Subcutaneous abdominal adipose tissue (tissue), 5 donors: ENCODE measurements at regions not wholly inside any gene's neighbourhood (a gene's known extent, or its start where the extent isn't known, plus 50 kb on each side); places are given as distances from the start of the nearest gene placed in this dataset.

ENCODE experiments used
- H3K27ac ChIP-seq: one replicate; pipeline ENCODE4 v1.7.0; 2013; ENCODE audit warnings: low read depth, mild to moderate bottlenecking, inconsistent platforms, low read length, moderate library complexity
- H3K27me3 ChIP-seq, 5 donors: one replicate each; pipeline ENCODE4 v1.7.0; 2013; ENCODE audit warnings: low read length in 5 of 5, inconsistent platforms in 1 of 5; ENCODE audit not compliant: control insufficient read depth in 5 of 5, insufficient read depth in 4 of 5
- H3K36me3 ChIP-seq, 5 donors: one replicate each; pipeline ENCODE4 v1.7.0; 2013; ENCODE audit warnings: low read length in 5 of 5; ENCODE audit not compliant: control insufficient read depth in 5 of 5, insufficient read depth in 5 of 5
- H3K4me1 ChIP-seq, 5 donors: one replicate each; pipeline ENCODE4 v1.7.0; 2013; ENCODE audit warnings: low read length in 5 of 5, mild to moderate bottlenecking in 3 of 5, moderate library complexity in 1 of 5; ENCODE audit not compliant: control insufficient read depth in 5 of 5, insufficient read depth in 5 of 5
- H3K4me3 ChIP-seq, 5 donors: one replicate each; pipeline ENCODE4 v1.7.0; 2013; ENCODE audit warnings: low read length in 5 of 5, low read depth in 1 of 5
- H3K9ac ChIP-seq, 5 donors: one replicate each; pipeline ENCODE4 v1.7.0; 2013; ENCODE audit warnings: low read length in 5 of 5, mild to moderate bottlenecking in 4 of 5, moderate library complexity in 3 of 5
- H3K9me3 ChIP-seq, 5 donors: one replicate each; pipeline ENCODE4 v1.7.0; 2013; ENCODE audit warnings: low read length in 5 of 5; ENCODE audit not compliant: control insufficient read depth in 5 of 5
- donor health status: healthy.
- donor health status: healthy.
- donor health status: healthy.
- donor health status: healthy.
- donor health status: healthy.

GRCh38 chr5:66425842-66426241 lies 170.4 kb upstream of the MAST4 start:
- no peaks in the 10 kb centered on the region for H3K4me1 ChIP-seq
- H3K9ac ChIP-seq = no peak overlapping the region
- no peaks in the 10 kb centered on the region for H3K36me3 ChIP-seq
- peaks cover 0 to 7% (median 4%) of the 10 kb centered on the region in 5 donors for H3K9me3 ChIP-seq
- no peak overlapping the region for H3K4me3 ChIP-seq
- no peaks in the 10 kb centered on the region for H3K27me3 ChIP-seq
- no peak overlapping the region for H3K27ac ChIP-seq

- no peaks in the 10 kb centered on the region for H3K36me3 ChIP-seq
- no peak overlapping the region for H3K4me3 ChIP-seq
- H3K9ac ChIP-seq = no peak overlapping the region
- peaks cover 0 to 7% (median 4%) of the 10 kb centered on the region in 5 donors for H3K9me3 ChIP-seq
- H3K4me1 ChIP-seq = no peaks in the 10 kb centered on the region
- H3K27ac ChIP-seq = no peak overlapping the region
- no peaks in the 10 kb centered on the region for H3K27me3 ChIP-seq
Observed at GRCh38 chr5:66426259-66427138, 169.7 kb upstream of the MAST4 start.

- no peak overlapping the region for H3K4me3 ChIP-seq
- H3K36me3 ChIP-seq = no peaks in the 10 kb centered on the region
- peaks cover 0 to 7% (median 4%) of the 10 kb centered on the region in 5 donors for H3K9me3 ChIP-seq
- no peak overlapping the region for H3K9ac ChIP-seq
- H3K27ac ChIP-seq = no peak overlapping the region
- H3K4me1 ChIP-seq = no peaks in the 10 kb centered on the region
- no peaks in the 10 kb centered on the region for H3K27me3 ChIP-seq
Observed at GRCh38 chr5:66427139-66427442, 169.1 kb upstream of the MAST4 start.

GRCh38 chr5:66436721-66437120 lies 159.5 kb upstream of the MAST4 start:
- Histone ChIP-seq H3K9me3 (no peaks in the 10 kb centered on the region), H3K36me3 (no peaks in the 10 kb centered on the region), H3K4me3 (no peak overlapping the region), H3K27ac (no peak overlapping the region), H3K27me3 (no peaks in the 10 kb centered on the region), H3K9ac (no peak overlapping the region), H3K4me1 (no peaks in the 10 kb centered on the region)

GRCh38 chr5:66438087-66438486 lies 158.1 kb upstream of the MAST4 start:
- no peak overlapping the region for H3K27ac ChIP-seq
- H3K9ac ChIP-seq = no peak overlapping the region
- no peak overlapping the region for H3K4me3 ChIP-seq
- H3K4me1 ChIP-seq = peaks cover 0 to 4% (median 0%) of the 10 kb centered on the region in 5 donors
- H3K36me3 ChIP-seq = no peaks in the 10 kb centered on the region
- no peaks in the 10 kb centered on the region for H3K9me3 ChIP-seq
- no peaks in the 10 kb centered on the region for H3K27me3 ChIP-seq

- peaks cover 0 to 6% (median 0%) of the 10 kb centered on the region in 5 donors for H3K4me1 ChIP-seq
- no peaks in the 10 kb centered on the region for H3K36me3 ChIP-seq
- no peak overlapping the region for H3K4me3 ChIP-seq
- no peak overlapping the region for H3K27ac ChIP-seq
- no peaks in the 10 kb centered on the region for H3K27me3 ChIP-seq
- no peaks in the 10 kb centered on the region for H3K9me3 ChIP-seq
- no peak overlapping the region for H3K9ac ChIP-seq
Observed at GRCh38 chr5:66438696-66439095, 157.5 kb upstream of the MAST4 start.

- Histone ChIP-seq H3K4me3 (no peak overlapping the region), H3K9ac (no peak overlapping the region), H3K27me3 (no peaks in the 10 kb centered on the region), H3K27ac (no peak overlapping the region), H3K36me3 (no peaks in the 10 kb centered on the region), H3K9me3 (no peaks in the 10 kb centered on the region), H3K4me1 (peaks cover 0 to 6% (median 0%) of the 10 kb centered on the region in 5 donors)
Observed at GRCh38 chr5:66440202-66440680, 156.0 kb upstream of the MAST4 start.

- H3K4me3 ChIP-seq = no peak overlapping the region
- H3K27me3 ChIP-seq = no peaks in the 10 kb centered on the region
- H3K9ac ChIP-seq = no peak overlapping the region
- no peaks in the 10 kb centered on the region for H3K9me3 ChIP-seq
- H3K4me1 ChIP-seq = peaks cover 0 to 6% (median 0%) of the 10 kb centered on the region in 5 donors
- no peaks in the 10 kb centered on the region for H3K36me3 ChIP-seq
- H3K27ac ChIP-seq = no peak overlapping the region
Observed at GRCh38 chr5:66441351-66441750, 154.8 kb upstream of the MAST4 start.

- H3K27ac ChIP-seq = no peak overlapping the region
- peaks cover 0 to 2% (median 0%) of the 10 kb centered on the region in 5 donors for H3K9me3 ChIP-seq
- H3K36me3 ChIP-seq = no peaks in the 10 kb centered on the region
- no peak overlapping the region for H3K9ac ChIP-seq
- peaks cover 0 to 6% (median 0%) of the 10 kb centered on the region in 5 donors for H3K4me1 ChIP-seq
- H3K27me3 ChIP-seq = no peaks in the 10 kb centered on the region
- H3K4me3 ChIP-seq = no peak overlapping the region
Observed at GRCh38 chr5:66442951-66443445, 153.2 kb upstream of the MAST4 start.

GRCh38 chr5:66443462-66444130 lies 152.6 kb upstream of the MAST4 start:
- peaks cover 0 to 6% (median 0%) of the 10 kb centered on the region in 5 donors for H3K4me1 ChIP-seq
- no peak overlapping the region for H3K4me3 ChIP-seq
- no peak overlapping the region for H3K27ac ChIP-seq
- no peak overlapping the region for H3K9ac ChIP-seq
- H3K36me3 ChIP-seq = no peaks in the 10 kb centered on the region
- H3K9me3 ChIP-seq = peaks cover 0 to 2% (median 0%) of the 10 kb centered on the region in 5 donors
- no peaks in the 10 kb centered on the region for H3K27me3 ChIP-seq
